Smooth muscle cell (in vitro differentiated cells): ENCODE measurements at regions not wholly inside any gene's neighbourhood (a gene's known extent, or its start where the extent isn't known, plus 50 kb on each side); places are given as distances from the start of the nearest gene placed in this dataset.

Experiments
- DNase-seq: peaks from one replicate; lab custom pipeline; 2025; ENCODE audit not compliant: unreplicated experiment; lab: John Stamatoyannopoulos, UW
- H2AFZ ChIP-seq: fragments of 200-600 bp; sonication (generic); 2 replicates; pipeline ENCODE4 v1.6.0; 2016; ENCODE audit warnings: antibody characterized with exemption, low read depth, mild to moderate bottlenecking
- H3F3A ChIP-seq: fragments of 200-600 bp; sonication (generic); 2 replicates; pipeline ENCODE4 v1.6.0; 2017; ENCODE audit warnings: antibody characterized with exemption, low read depth
- H3K27ac ChIP-seq: fragments of 200-600 bp; sonication (generic); 2 replicates; pipeline ENCODE4 v1.5.1; 2016; ENCODE audit warnings: low read depth, mild to moderate bottlenecking
- H3K27me3 ChIP-seq: fragments of 200-600 bp; sonication (generic); 2 replicates; pipeline ENCODE4 v1.6.1; 2016; ENCODE audit warnings: low read depth, mild to moderate bottlenecking
- H3K36me3 ChIP-seq: fragments of 200-600 bp; sonication (generic); 2 replicates; pipeline ENCODE4 v1.5.1; 2016; ENCODE audit warnings: low read depth
- H3K4me1 ChIP-seq: fragments of 200-600 bp; sonication (generic); 2 replicates; pipeline ENCODE4 v1.5.1; 2016; ENCODE audit warnings: low read depth
- H3K4me2 ChIP-seq: fragments of 200-600 bp; sonication (generic); 2 replicates; pipeline ENCODE4 v1.6.0; 2016; ENCODE audit warnings: mild to moderate bottlenecking
- H3K4me3 ChIP-seq: fragments of 200-600 bp; sonication (generic); 2 replicates; pipeline ENCODE4 v1.5.1; 2016; ENCODE audit warnings: mild to moderate bottlenecking
- H3K79me2 ChIP-seq: fragments of 200-600 bp; sonication (generic); 2 replicates; pipeline ENCODE4 v1.6.0; 2016; ENCODE audit warnings: low read depth, mild to moderate bottlenecking
- H3K9ac ChIP-seq: fragments of 200-600 bp; sonication (generic); 2 replicates; pipeline ENCODE4 v1.6.0; 2016; ENCODE audit warnings: low read depth
- H3K9me3 ChIP-seq: fragments of 200-600 bp; sonication (generic); replicated peaks from 2 replicates; pipeline ENCODE4 v1.5.1; 2016; ENCODE audit warnings: low read depth
- H4K20me1 ChIP-seq: fragments of 200-600 bp; sonication (generic); 2 replicates; pipeline ENCODE4 v1.6.0; 2016; ENCODE audit warnings: low read depth
- WGBS: methylation state at CpG from one replicate; pipeline ENCODE4 v1.1.7; 2016; ENCODE audit warnings: low lambda C conversion rate; 5-methylcytosine and 5-hydroxymethylcytosine counted together
- TF ChIP-seq, protein P1 (sequence below): fragments of 200-600 bp; sonication (generic); IDR thresholded peaks from 2 replicates; pipeline ENCODE4 v1.5.1; 2017; ENCODE audit warnings: borderline replicate concordance, mild to moderate bottlenecking, antibody characterized with exemption; ENCODE audit not compliant: insufficient read depth, poor library complexity, severe bottlenecking

GRCh38 chr4:137226221-137226620 lies 306.1 kb downstream of the PCDH18 start:
- Histone ChIP-seq H3K9ac (no peak overlapping the region), H3K4me2 (no peak overlapping the region), H3K27ac (no peak overlapping the region), H3K9me3 (no peaks in the 10 kb centered on the region), H3K4me1 (no peaks in the 10 kb centered on the region), H3K36me3 (no peaks in the 10 kb centered on the region), H2AFZ (peak overlapping the region; percentile 66), H3K4me3 (no peak overlapping the region), H4K20me1 (no peaks in the 10 kb centered on the region), H3F3A (no peaks in the 10 kb centered on the region), H3K79me2 (no peaks in the 10 kb centered on the region), H3K27me3 (no peaks in the 10 kb centered on the region)
- DNase-seq = no peak
- TF ChIP-seq, protein P1, sequence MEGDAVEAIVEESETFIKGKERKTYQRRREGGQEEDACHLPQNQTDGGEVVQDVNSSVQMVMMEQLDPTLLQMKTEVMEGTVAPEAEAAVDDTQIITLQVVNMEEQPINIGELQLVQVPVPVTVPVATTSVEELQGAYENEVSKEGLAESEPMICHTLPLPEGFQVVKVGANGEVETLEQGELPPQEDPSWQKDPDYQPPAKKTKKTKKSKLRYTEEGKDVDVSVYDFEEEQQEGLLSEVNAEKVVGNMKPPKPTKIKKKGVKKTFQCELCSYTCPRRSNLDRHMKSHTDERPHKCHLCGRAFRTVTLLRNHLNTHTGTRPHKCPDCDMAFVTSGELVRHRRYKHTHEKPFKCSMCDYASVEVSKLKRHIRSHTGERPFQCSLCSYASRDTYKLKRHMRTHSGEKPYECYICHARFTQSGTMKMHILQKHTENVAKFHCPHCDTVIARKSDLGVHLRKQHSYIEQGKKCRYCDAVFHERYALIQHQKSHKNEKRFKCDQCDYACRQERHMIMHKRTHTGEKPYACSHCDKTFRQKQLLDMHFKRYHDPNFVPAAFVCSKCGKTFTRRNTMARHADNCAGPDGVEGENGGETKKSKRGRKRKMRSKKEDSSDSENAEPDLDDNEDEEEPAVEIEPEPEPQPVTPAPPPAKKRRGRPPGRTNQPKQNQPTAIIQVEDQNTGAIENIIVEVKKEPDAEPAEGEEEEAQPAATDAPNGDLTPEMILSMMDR = no peak
- WGBS = 69% methylated on average over 2 of the region's 2 CpGs

GRCh38 chr4:137213372-137214173 lies 318.7 kb downstream of the PCDH18 start:
- DNase-seq = no peak
- Histone ChIP-seq H3K4me1 (no peaks in the 10 kb centered on the region), H3K4me2 (no peak overlapping the region), H3K36me3 (no peaks in the 10 kb centered on the region), H3F3A (no peaks in the 10 kb centered on the region), H3K9me3 (no peaks in the 10 kb centered on the region), H2AFZ (no peak overlapping the region), H3K9ac (no peak overlapping the region), H3K4me3 (no peak overlapping the region), H3K27me3 (no peaks in the 10 kb centered on the region), H3K79me2 (no peaks in the 10 kb centered on the region), H4K20me1 (no peaks in the 10 kb centered on the region), H3K27ac (no peak overlapping the region)
- TF ChIP-seq, protein P1 = no peak
- 62% methylated on average over 4 of the region's 4 CpGs for WGBS

DNA sequence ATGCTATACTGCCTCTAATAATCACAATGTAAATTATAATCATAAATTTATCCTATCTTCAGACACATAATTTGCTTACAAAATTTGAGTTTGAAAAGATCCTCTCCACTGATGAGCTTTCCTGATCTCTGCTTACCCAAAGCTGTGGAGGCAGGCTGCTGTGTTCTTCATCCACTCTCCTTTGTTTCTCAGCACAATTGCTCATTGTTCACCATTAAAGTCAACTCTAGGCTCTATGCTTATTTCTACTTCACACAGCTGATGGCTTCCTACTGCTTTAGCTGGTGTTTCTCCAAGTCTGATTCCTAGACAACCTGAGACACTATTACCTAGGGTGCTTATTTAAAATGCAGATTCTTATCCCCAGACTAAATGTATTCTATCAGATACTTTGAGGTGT lies 319.7 kb downstream of the PCDH18 start:
- Histone ChIP-seq H3K4me1 (no peaks in the 10 kb centered on the region), H2AFZ (no peak overlapping the region), H4K20me1 (no peaks in the 10 kb centered on the region), H3K27me3 (no peaks in the 10 kb centered on the region), H3K4me3 (no peak overlapping the region), H3K9me3 (no peaks in the 10 kb centered on the region), H3K9ac (no peak overlapping the region), H3K79me2 (no peaks in the 10 kb centered on the region), H3F3A (no peaks in the 10 kb centered on the region), H3K36me3 (no peaks in the 10 kb centered on the region), H3K4me2 (no peak overlapping the region), H3K27ac (no peak overlapping the region)
- no peak for DNase-seq
- TF ChIP-seq, protein P1 = no peak

- no peak overlapping the region for H3K27ac ChIP-seq
- TF ChIP-seq, protein P1 = no peak
Measured at GRCh38 chr4:137209240-137209639, 323.1 kb downstream of the PCDH18 start.

More at GRCh38 chr4:137209240-137209639, 323.1 kb downstream of the PCDH18 start:
- Histone ChIP-seq H3K79me2 (no peaks in the 10 kb centered on the region), H2AFZ (no peak overlapping the region), H3K9ac (no peak overlapping the region), H4K20me1 (no peaks in the 10 kb centered on the region), H3K4me3 (no peak overlapping the region), H3F3A (no peaks in the 10 kb centered on the region), H3K4me1 (no peaks in the 10 kb centered on the region), H3K36me3 (no peaks in the 10 kb centered on the region), H3K27me3 (no peaks in the 10 kb centered on the region), H3K9me3 (no peaks in the 10 kb centered on the region), H3K4me2 (no peak overlapping the region)
- WGBS = 91% methylated on average over 2 of the region's 2 CpGs
- no peak for DNase-seq
